OCI-LY3 (cell line): ENCODE measurements at regions not wholly inside any gene's neighbourhood (a gene's known extent, or its start where the extent isn't known, plus 50 kb on each side); places are given as distances from the start of the nearest gene placed in this dataset.

Experiments
- H2AFZ ChIP-seq: fragments of 200-600, 300-600 bp; shearing (Covaris generic); 2 replicates; pipeline ENCODE4 v1.6.0; 2014; ENCODE audit warnings: antibody characterized with exemption, low read depth, low read length
- H3K27ac ChIP-seq: fragments of 200-600, 300-600 bp; sonication (generic); 2 replicates; pipeline ENCODE4 v1.5.1; 2014; ENCODE audit warnings: mild to moderate bottlenecking, low read length, moderate library complexity, mixed read lengths
- H3K27me3 ChIP-seq: fragments of 200-600, 300-600 bp; sonication (generic); 2 replicates; pipeline ENCODE4 v1.6.1; 2014; ENCODE audit warnings: low read depth, low read length, mixed read lengths
- H3K36me3 ChIP-seq: fragments of 200-600, 300-600 bp; sonication (generic); replicated peaks from 2 replicates; pipeline ENCODE3; 2014; ENCODE audit warnings: low read depth, low read length, mixed read lengths
- H3K4me1 ChIP-seq: fragments of 300-600, 200-600 bp; sonication (generic); 2 replicates; pipeline ENCODE4 v1.6.1; 2014; ENCODE audit warnings: low read length, mixed read lengths
- H3K4me2 ChIP-seq: fragments of 200-600, 300-600 bp; sonication (generic); 2 replicates; pipeline ENCODE4 v1.6.1; 2014; ENCODE audit warnings: low read length, mixed read lengths
- H3K4me3 ChIP-seq: fragments of 300-600, 200-600 bp; sonication (generic); 2 replicates; pipeline ENCODE4 v1.5.1; 2014; ENCODE audit warnings: antibody characterized with exemption, mild to moderate bottlenecking, low read length, moderate library complexity
- H3K79me2 ChIP-seq: fragments of 300-600, 200-600 bp; shearing (Covaris generic); 2 replicates; pipeline ENCODE4 v1.6.1; 2014; ENCODE audit warnings: mild to moderate bottlenecking, low read length, mixed read lengths
- H3K9ac ChIP-seq: fragments of 300-600, 200-600 bp; shearing (Covaris generic); 2 replicates; pipeline ENCODE4 v1.6.0; 2014; ENCODE audit warnings: mild to moderate bottlenecking, low read length, moderate library complexity
- H3K9me3 ChIP-seq: fragments of 200-600, 300-600 bp; shearing (Covaris generic); 2 replicates; pipeline ENCODE4 v1.6.1; 2014; ENCODE audit warnings: low read length, mixed read lengths; ENCODE audit not compliant: insufficient read depth
- H4K20me1 ChIP-seq: fragments of 200-600, 300-600 bp; sonication (generic); 2 replicates; pipeline ENCODE4 v1.6.1; 2016; ENCODE audit warnings: low read length, mixed read lengths; ENCODE audit not compliant: insufficient read depth
- EZH2phosphoT487 ChIP-seq: fragments of 200-600 bp; shearing (Covaris generic); IDR thresholded peaks from 2 replicates; pipeline ENCODE4 v1.6.1; 2018; ENCODE audit warnings: antibody characterized with exemption, mixed run types, low read depth
- TF ChIP-seq, protein P1 (sequence below): fragments of 200-600, 300-600 bp; sonication (generic); IDR thresholded peaks from 2 replicates; pipeline ENCODE4 v1.5.1; 2014; ENCODE audit warnings: antibody characterized with exemption, low read length, low read depth

GRCh38 chr10:123597676-123598075 lies 68.5 kb upstream of the GPR26 start:
- Histone ChIP-seq H3K79me2 (no peaks in the 10 kb centered on the region), H3K9ac (no peak overlapping the region), H3K27me3 (no peaks in the 10 kb centered on the region), H3K4me3 (no peak overlapping the region), H3K9me3 (no peaks in the 10 kb centered on the region), H3K27ac (no peak overlapping the region), H4K20me1 (no peaks in the 10 kb centered on the region), H2AFZ (no peak overlapping the region), H3K4me2 (no peak overlapping the region), H3K4me1 (no peaks in the 10 kb centered on the region), H3K36me3 (no peaks in the 10 kb centered on the region)
- TF ChIP-seq, protein P1, sequence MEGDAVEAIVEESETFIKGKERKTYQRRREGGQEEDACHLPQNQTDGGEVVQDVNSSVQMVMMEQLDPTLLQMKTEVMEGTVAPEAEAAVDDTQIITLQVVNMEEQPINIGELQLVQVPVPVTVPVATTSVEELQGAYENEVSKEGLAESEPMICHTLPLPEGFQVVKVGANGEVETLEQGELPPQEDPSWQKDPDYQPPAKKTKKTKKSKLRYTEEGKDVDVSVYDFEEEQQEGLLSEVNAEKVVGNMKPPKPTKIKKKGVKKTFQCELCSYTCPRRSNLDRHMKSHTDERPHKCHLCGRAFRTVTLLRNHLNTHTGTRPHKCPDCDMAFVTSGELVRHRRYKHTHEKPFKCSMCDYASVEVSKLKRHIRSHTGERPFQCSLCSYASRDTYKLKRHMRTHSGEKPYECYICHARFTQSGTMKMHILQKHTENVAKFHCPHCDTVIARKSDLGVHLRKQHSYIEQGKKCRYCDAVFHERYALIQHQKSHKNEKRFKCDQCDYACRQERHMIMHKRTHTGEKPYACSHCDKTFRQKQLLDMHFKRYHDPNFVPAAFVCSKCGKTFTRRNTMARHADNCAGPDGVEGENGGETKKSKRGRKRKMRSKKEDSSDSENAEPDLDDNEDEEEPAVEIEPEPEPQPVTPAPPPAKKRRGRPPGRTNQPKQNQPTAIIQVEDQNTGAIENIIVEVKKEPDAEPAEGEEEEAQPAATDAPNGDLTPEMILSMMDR = no peak
- no peak for TF ChIP-seq EZH2phosphoT487

- Histone ChIP-seq H3K9me3 (no peaks in the 10 kb centered on the region), H2AFZ (no peak overlapping the region), H3K9ac (no peak overlapping the region), H3K4me2 (no peak overlapping the region), H4K20me1 (no peaks in the 10 kb centered on the region), H3K79me2 (no peaks in the 10 kb centered on the region), H3K27ac (no peak overlapping the region), H3K27me3 (no peaks in the 10 kb centered on the region), H3K4me3 (no peak overlapping the region), H3K4me1 (no peaks in the 10 kb centered on the region), H3K36me3 (no peaks in the 10 kb centered on the region)
- TF ChIP-seq, protein P1 = no peak
- TF ChIP-seq EZH2phosphoT487 = no peak
Measured at GRCh38 chr10:123599366-123599849, 66.7 kb upstream of the GPR26 start.

DNA sequence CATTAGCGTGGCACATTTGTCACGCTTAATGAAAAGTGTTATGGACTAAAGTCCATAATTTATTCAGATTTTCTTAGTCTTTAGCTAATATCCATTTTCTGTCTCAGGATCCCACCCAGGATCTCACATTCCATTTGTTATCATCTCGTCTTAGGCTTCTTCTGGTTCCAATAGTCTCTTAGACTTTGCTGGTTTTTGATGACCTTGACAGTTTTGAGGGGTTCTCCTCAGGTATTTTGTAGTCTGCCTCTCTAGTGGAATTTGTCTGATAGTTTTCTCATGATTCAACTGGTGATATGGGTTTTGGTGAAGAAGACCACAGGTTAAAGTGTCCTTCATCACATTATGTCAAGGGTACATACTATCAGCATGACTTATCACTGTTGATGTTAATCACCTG lies 66.0 kb upstream of the GPR26 start:
- no peaks in the 10 kb centered on the region for H3K36me3 ChIP-seq
- no peaks in the 10 kb centered on the region for H4K20me1 ChIP-seq
- H2AFZ ChIP-seq = no peak overlapping the region
- no peaks in the 10 kb centered on the region for H3K27me3 ChIP-seq
- H3K9ac ChIP-seq = no peak overlapping the region
- no peaks in the 10 kb centered on the region for H3K4me1 ChIP-seq
- TF ChIP-seq EZH2phosphoT487 = no peak
- TF ChIP-seq, protein P1 = no peak
- no peak overlapping the region for H3K27ac ChIP-seq
- H3K9me3 ChIP-seq = no peaks in the 10 kb centered on the region
- no peaks in the 10 kb centered on the region for H3K79me2 ChIP-seq
- H3K4me2 ChIP-seq = no peak overlapping the region
- H3K4me3 ChIP-seq = no peak overlapping the region

- Histone ChIP-seq H3K27me3 (no peaks in the 10 kb centered on the region), H3K9me3 (no peaks in the 10 kb centered on the region), H3K4me3 (no peak overlapping the region), H2AFZ (no peak overlapping the region), H3K4me2 (no peak overlapping the region), H3K9ac (no peak overlapping the region), H3K4me1 (no peaks in the 10 kb centered on the region), H3K36me3 (no peaks in the 10 kb centered on the region), H4K20me1 (no peaks in the 10 kb centered on the region), H3K27ac (no peak overlapping the region), H3K79me2 (no peaks in the 10 kb centered on the region)
- TF ChIP-seq EZH2phosphoT487 = no peak
- TF ChIP-seq, protein P1 = no peak
Measured at GRCh38 chr10:123603130-123603529, 63.0 kb upstream of the GPR26 start.
